ENCODE measurements at regions not wholly inside any gene's neighbourhood (a gene's known extent, or its start where the extent isn't known, plus 50 kb on each side); places are given as distances from the start of the nearest gene placed in this dataset.
"Not testable (repeated sequence)": the region's sequence is repeated elsewhere in the genome, so short reads cannot be mapped to it uniquely, and the experiment has no call there.

DNA sequence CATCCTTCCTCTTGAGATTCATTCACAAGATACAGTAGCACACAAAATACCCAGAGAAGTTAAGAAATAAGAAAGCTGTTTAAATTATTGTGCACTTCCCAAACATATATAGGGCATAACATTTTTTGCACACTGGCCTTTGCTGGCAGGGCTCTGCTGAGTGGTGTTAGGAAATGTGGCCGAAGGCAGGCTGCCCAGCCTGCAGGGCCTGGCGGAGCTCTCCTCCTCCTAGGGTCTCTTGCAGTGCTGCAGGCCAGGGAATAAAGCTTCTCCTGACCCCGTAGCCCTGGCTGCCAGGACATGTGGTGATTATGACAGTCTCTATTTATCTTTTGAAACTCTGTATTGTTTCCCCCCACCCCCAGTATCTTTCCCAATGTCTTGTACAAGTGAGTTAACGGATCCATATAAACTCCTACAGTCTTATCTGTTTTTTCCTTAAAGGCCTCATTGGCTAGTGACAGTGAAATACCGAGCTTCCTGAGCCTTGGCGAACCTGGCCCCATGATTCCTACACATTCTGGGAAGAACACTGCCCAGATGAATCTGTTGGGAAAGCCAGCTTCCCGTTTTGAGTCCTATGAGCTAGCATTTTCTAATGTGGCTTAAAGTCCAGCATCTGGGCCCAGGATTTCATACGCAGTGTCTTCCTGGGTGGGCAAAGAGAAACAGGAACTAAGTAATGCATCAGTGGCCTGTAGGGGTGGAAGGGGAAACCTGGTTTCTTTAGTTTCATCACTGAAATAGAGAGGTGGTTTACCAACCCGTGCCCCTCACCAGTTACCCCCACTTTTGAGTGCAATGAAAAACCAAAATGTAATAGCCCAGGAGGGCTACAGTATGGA is 310.3 kb downstream of the BCL2L11 start:
- DNase-seq (ENCODE audit: low read depth): peak; percentile 30
- H3K4me3 ChIP-seq (ENCODE audit: low read depth, low read length): not testable (repeated sequence)

DNA sequence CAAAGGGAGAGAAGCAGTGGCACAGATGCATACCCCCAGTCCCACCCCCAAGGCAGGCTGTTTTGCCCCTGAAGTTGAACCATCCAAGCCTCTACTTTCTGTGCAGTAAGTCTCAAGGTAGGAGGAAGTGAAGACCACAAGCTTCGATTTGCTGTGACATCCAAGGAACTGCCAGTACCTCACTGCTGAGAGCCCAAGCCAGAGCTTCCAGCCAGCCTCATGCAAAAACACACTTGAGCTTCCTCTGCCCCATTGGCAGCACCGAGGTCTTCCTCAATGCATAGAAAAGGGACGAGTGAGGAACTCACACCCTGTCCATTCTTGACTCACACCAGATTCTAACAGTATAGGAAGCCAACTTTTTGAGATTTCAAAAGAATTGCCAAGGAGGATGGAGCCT is 311.7 kb downstream of the BCL2L11 start:
- peak; percentile 41 for DNase-seq (ENCODE audit: low read depth)

GRCh38 chr2:111432916-111433499 is 312.3 kb downstream of the BCL2L11 start:
- H3K4me3 ChIP-seq (ENCODE audit: low read depth, low read length); DNase-seq (ENCODE audit: low read depth): not testable (repeated sequence)

More for the DNA sequence above, 311.7 kb downstream of the BCL2L11 start:
- not testable (repeated sequence) for H3K4me3 ChIP-seq (ENCODE audit: low read depth, low read length)

DNA sequence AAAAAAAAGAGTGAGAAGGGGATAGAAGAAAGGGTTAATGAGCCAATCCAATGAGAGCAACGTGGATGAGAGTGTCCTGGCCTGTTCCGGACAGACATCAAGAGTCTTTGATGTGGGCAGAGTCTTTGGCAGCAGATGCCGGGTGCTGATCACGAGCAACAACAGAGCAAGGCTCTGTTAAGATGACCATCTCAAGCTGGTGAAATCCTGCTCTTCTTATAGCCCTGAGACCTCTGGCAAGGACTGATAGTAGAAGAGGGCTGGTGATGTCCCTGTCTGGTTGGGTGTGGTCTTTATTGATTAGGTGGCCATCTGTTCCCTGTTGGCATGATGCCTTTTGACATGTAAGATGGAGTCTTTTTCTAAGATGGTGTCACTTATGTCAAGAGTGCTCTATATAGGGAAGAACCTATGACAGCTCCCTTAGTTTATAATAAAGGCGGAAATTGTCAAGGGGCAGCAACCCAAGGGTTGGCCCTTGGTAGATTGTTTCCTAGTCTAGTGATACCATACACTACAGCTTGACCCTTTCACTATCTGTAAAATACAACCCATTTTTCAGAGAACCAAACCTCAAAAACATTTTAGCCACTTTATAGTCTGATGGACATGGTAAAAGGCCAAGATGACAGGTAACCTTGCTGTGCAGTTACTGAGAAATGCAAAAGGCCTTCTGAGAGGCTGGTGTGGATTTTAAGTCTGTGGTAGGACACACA is 313.3 kb downstream of the BCL2L11 start:
- not testable (repeated sequence) for H3K4me3 ChIP-seq (ENCODE audit: low read depth, low read length); DNase-seq (ENCODE audit: low read depth)

- DNase-seq (ENCODE audit: low read depth); H3K4me3 ChIP-seq (ENCODE audit: low read depth, low read length): not testable (repeated sequence)
Observed at GRCh38 chr2:111434608-111434939, 313.9 kb downstream of the BCL2L11 start.

- not testable (repeated sequence) for DNase-seq (ENCODE audit: low read depth); H3K4me3 ChIP-seq (ENCODE audit: low read depth, low read length)
Observed at GRCh38 chr2:111435553-111436310, 315.0 kb downstream of the BCL2L11 start.

- not testable (repeated sequence) for H3K4me3 ChIP-seq (ENCODE audit: low read depth, low read length); DNase-seq (ENCODE audit: low read depth)
Observed at GRCh38 chr2:111436411-111436810, 315.7 kb downstream of the BCL2L11 start.

GRCh38 chr2:111437288-111437990 is 316.7 kb downstream of the BCL2L11 start:
- not testable (repeated sequence) for H3K4me3 ChIP-seq (ENCODE audit: low read depth, low read length); DNase-seq (ENCODE audit: low read depth)

DNA sequence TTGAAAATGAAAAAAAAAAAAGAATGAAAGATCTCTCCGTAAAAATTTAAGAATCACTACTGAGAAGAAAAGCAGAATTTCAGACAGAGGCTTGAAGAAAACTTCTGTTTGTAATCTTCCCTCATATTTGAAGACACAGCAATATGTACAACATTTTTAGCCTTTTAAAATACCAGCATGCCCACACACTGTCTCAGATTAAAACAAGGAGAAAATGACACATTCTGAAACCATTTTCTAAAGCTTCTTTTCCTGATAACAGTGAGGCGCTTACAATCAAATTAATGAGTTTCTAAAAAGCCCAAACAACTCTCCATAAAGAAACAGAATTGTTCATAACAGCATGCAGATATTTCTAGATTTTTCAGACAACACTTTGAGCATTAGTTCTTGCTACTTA is 317.4 kb downstream of the BCL2L11 start:
- DNase-seq (ENCODE audit: low read depth); H3K4me3 ChIP-seq (ENCODE audit: low read depth, low read length): not testable (repeated sequence)

DNA sequence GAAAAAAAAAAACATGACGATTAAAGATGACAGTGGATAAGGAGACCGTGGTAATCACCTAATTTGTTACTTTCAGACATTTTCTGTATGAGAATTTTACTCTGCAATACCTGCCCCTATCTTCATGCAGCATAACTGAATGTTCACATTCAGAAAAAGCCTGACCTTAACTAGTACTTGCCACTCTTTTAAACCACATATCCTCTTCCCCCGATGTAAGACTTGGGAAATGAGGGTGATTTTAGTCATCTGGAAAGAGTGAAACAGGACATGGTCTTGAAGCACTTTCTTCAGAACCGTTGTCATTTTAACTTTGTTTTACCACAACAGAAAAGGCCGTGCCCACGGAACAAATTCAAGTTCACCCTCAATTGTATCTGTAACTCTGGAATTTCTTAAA is 318.5 kb downstream of the BCL2L11 start:
- H3K4me3 ChIP-seq (ENCODE audit: low read depth, low read length); DNase-seq (ENCODE audit: low read depth): not testable (repeated sequence)

GRCh38 chr2:111441614-111442013 is 320.9 kb downstream of the BCL2L11 start:
- not testable (repeated sequence) for H3K4me3 ChIP-seq (ENCODE audit: low read depth, low read length); DNase-seq (ENCODE audit: low read depth)

DNA sequence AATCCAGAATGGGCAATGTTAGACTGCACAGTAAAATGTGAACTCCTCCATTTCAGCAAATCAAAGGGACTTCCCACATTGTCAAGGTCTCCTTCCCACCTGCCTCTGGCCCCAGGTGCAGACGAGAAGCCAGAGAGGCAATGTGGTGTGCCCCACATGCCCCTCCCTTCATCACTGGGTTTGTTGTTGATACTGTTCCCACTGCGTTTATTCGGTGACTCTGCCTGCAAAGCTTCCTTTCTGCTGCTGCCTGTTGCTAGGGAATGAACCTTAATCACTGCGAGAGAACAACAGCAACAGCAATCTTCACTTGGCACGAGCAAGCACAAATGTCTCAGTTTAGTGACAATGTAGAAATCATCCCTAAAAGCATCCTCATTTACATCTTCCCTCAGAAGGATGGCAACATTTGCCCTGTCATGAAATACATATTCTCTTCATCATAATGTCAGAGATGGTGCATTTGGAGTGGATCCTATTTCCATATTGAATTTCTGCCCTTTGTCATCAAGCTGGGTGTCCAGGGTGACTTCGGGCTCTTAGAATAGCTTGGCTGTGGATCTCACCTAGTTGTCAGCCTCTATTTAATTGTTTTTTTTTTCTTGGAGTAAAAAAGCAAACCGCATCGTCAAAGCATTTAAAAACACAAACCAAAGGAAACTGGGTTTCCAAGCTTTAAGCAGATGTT is 322.2 kb downstream of the BCL2L11 start:
- not testable (repeated sequence) for H3K4me3 ChIP-seq (ENCODE audit: low read depth, low read length); DNase-seq (ENCODE audit: low read depth)

DNA sequence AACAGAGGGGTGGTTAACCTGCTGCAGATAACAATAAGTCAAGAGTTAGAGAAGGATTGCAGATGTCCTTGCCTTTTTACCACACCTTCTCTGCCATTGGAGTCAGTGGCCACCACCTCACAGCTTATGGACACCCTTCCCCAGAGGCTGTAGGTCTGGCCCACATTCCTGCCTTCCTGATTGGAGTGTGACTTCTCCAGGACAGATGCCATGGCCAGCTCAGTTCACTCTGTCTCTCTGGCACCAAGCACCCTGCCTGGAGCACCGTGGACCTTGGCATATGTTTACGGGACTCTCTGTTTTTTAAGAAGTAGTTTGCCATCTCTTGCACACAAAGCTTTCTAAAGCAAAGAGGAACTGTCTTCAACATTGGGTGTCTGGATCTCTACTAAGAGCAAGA is 323.8 kb downstream of the BCL2L11 start:
- not testable (repeated sequence) for DNase-seq (ENCODE audit: low read depth); H3K4me3 ChIP-seq (ENCODE audit: low read depth, low read length)

- not testable (repeated sequence) for H3K4me3 ChIP-seq (ENCODE audit: low read depth, low read length); DNase-seq (ENCODE audit: low read depth)
Observed at GRCh38 chr2:111445191-111445929, 324.6 kb downstream of the BCL2L11 start.

DNA sequence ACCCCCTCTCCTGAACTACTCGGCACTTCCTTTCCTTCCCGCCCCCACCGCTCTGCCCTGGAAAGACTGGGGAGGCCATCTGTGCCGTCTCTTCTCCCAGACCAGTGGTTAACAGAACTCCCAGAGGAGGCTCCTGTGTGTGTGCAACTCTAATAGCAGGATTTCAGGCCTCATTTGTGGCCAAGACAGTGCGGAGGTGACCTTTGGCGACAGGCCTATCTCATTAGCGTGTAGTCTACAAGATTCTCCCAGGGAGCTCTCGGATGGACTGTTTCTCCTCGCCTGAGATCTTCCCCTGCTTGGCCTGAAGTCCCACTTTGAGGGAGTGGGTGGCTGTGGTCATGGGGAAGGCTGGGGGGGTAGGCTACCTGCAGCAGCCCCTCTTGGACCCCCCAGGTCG is 325.2 kb downstream of the BCL2L11 start:
- DNase-seq (ENCODE audit: low read depth); H3K4me3 ChIP-seq (ENCODE audit: low read depth, low read length): not testable (repeated sequence)

DNA sequence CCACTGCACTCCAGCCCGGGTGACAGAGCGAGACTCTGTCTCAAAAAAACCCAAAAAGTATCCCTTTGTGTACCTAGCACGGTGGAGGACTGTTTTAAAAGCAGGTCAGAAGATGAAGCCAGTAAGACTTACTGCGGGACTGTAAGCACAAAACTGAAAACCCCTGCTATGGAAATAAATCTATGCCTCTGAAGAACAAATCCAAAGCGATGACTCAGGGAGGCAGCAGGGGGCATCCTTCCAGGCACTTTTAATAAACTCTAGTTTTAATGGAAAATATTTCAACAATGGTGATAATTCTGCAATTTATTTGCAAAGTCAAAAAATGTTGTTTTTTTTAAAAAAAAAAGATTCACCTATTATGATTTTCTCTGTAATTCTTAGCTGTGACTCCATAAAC is 326.8 kb downstream of the BCL2L11 start:
- H3K4me3 ChIP-seq (ENCODE audit: low read depth, low read length); DNase-seq (ENCODE audit: low read depth): not testable (repeated sequence)

GRCh38 chr2:111448796-111449195 is 328.1 kb downstream of the BCL2L11 start:
- H3K4me3 ChIP-seq (ENCODE audit: low read depth, low read length); DNase-seq (ENCODE audit: low read depth): not testable (repeated sequence)
